Ishikawa (cell line): ENCODE measurements at regions not wholly inside any gene's neighbourhood (a gene's known extent, or its start where the extent isn't known, plus 50 kb on each side); places are given as distances from the start of the nearest gene placed in this dataset.

ENCODE experiments used
- CEBPB ChIP-seq: IDR thresholded peaks from 2 replicates; pipeline ENCODE4 v1.6.1; 2012
- CREB1 ChIP-seq: IDR thresholded peaks from 2 replicates; pipeline ENCODE4 v1.6.1; 2012; ENCODE audit warnings: low read depth
- EP300 ChIP-seq: IDR thresholded peaks from 2 replicates; pipeline ENCODE4 v1.6.1; 2012; ENCODE audit warnings: borderline replicate concordance
- FOXM1 ChIP-seq: IDR thresholded peaks from 2 replicates; pipeline ENCODE4 v1.6.1; 2012; ENCODE audit warnings: low read depth, borderline replicate concordance
- NFIC ChIP-seq: IDR thresholded peaks from 2 replicates; pipeline ENCODE4 v1.6.1; 2012
- REST ChIP-seq: IDR thresholded peaks from 2 replicates; pipeline ENCODE4 v1.6.1; 2012; ENCODE audit warnings: low read depth, mild to moderate bottlenecking
- TAF1 ChIP-seq: IDR thresholded peaks from 2 replicates; pipeline ENCODE4 v1.6.1; 2012; ENCODE audit warnings: low read depth, mild to moderate bottlenecking
- TCF12 ChIP-seq: IDR thresholded peaks from 2 replicates; pipeline ENCODE4 v1.6.1; 2012; ENCODE audit warnings: low read depth
- TEAD4 ChIP-seq: IDR thresholded peaks from 2 replicates; pipeline ENCODE4 v1.6.1; 2012
- USF1 ChIP-seq: IDR thresholded peaks from 2 replicates; pipeline ENCODE4 v1.6.1; 2012
- ZBTB7A ChIP-seq: IDR thresholded peaks from 2 replicates; pipeline ENCODE4 v1.6.1; 2012; ENCODE audit warnings: low read depth

GRCh38 chr11:131146827-131147490 lies 223.5 kb upstream of the NTM start:
- TF ChIP-seq FOXM1 (no peak), TAF1 (no peak), USF1 (no peak), TEAD4 (no peak), ZBTB7A (no peak), EP300 (no peak), REST (no peak), TCF12 (no peak), CREB1 (no peak), CEBPB (no peak), NFIC (no peak)
